K562 (cell line): ENCODE measurements at regions not wholly inside any gene's neighbourhood (a gene's known extent, or its start where the extent isn't known, plus 50 kb on each side); places are given as distances from the start of the nearest gene placed in this dataset.

Experiments used
- BMI1 ChIP-seq: fragments of 150-350 bp; IDR thresholded peaks from 2 replicates; pipeline ENCODE4 v1.6.1; 2014; ENCODE audit warnings: low read length
- BRD9 ChIP-seq: fragments of 450-650 bp; IDR thresholded peaks from 2 replicates; pipeline ENCODE4 v1.6.1; 2018; ENCODE audit warnings: low read depth; ENCODE audit not compliant: partially characterized antibody
- BRF1 ChIP-seq: IDR thresholded peaks from 3 replicates; pipeline ENCODE4 v1.6.1; 2011; ENCODE audit warnings: borderline replicate concordance, mild to moderate bottlenecking; ENCODE audit not compliant: insufficient read length; ENCODE audit errors: extremely low read depth
- CBX3 ChIP-seq, 2 experiments: IDR thresholded peaks; 1 replicate in 1 of 2; 2 replicates in 1 of 2; pipeline ENCODE4 v1.6.1; 2012; ENCODE audit warnings: inconsistent platforms in 2 of 2, low read length in 2 of 2, borderline replicate concordance in 1 of 2, control low read depth in 1 of 2
- FOXA3 ChIP-seq, 2 experiments: fragments of 450-650 bp in 1 of 2; sonication (generic) in 1 of 2; formaldehyde crosslinking; IDR thresholded peaks in 1 of 2; conservative IDR thresholded peaks in 1 of 2; 2 replicates each; pipeline versions ENCODE4 v1.4.0 to v1.8.0; 2020 to 2022; ENCODE audit warnings: mild to moderate bottlenecking in 2 of 2, missing genetic modification reagents in 1 of 2
- HDAC2 ChIP-seq: fragments of 450-650 bp; IDR thresholded peaks from 2 replicates; pipeline ENCODE4 v1.6.1; 2016; ENCODE audit warnings: mild to moderate bottlenecking
- ILK ChIP-seq: fragments of 450-650 bp; IDR thresholded peaks from 2 replicates; pipeline ENCODE4 v1.6.1; 2016; ENCODE audit warnings: missing genetic modification characterization, low read depth, mild to moderate bottlenecking, missing compliant biosample characterization, moderate library complexity, borderline replicate concordance
- KDM1A ChIP-seq, 2 experiments: fragments of 450-650 bp; IDR thresholded peaks; 2 replicates each; pipeline ENCODE4 v1.6.1; 2016; ENCODE audit warnings: mild to moderate bottlenecking in 2 of 2
- KDM2B ChIP-seq: fragments of 250-450 bp; sonication (Bioruptor Pico); IDR thresholded peaks from 2 replicates; pipeline ENCODE4 v1.8.0; 2021; ENCODE audit warnings: mild to moderate bottlenecking, moderate library complexity
- MAFG ChIP-seq: fragments of 450-650 bp; conservative IDR thresholded peaks from 2 replicates; pipeline ENCODE4 v1.6.1; 2016; ENCODE audit warnings: missing genetic modification characterization, missing compliant biosample characterization
- MAZ ChIP-seq, 2 experiments: fragments of 450-650 bp in 1 of 2; sonication (generic) in 1 of 2; formaldehyde crosslinking; IDR thresholded peaks in 1 of 2; conservative IDR thresholded peaks in 1 of 2; 2 replicates each; pipeline versions ENCODE4 v1.4.0 to v1.5.0; 2020; ENCODE audit warnings: mild to moderate bottlenecking in 1 of 2, missing genetic modification reagents in 1 of 2
- POLR2A ChIP-seq: fragments of 450-650 bp; conservative IDR thresholded peaks from 2 replicates; pipeline ENCODE4 v1.6.1; 2016
- POLR3G ChIP-seq: IDR thresholded peaks from 2 replicates; pipeline ENCODE4 v1.6.1; 2011; ENCODE audit not compliant: insufficient read length, insufficient replicate concordance; ENCODE audit errors: extremely low read depth
- RBM39 ChIP-seq: fragments of 200-400 bp; formaldehyde crosslinking; optimal IDR thresholded peaks from 2 replicates; pipeline ENCODE3; 2018; ENCODE audit warnings: low read depth, low read length
- RUNX1 ChIP-seq: sonication (generic); IDR thresholded peaks from 2 replicates; pipeline ENCODE4 v1.6.1; 2016; ENCODE audit warnings: antibody characterized with exemption, low read depth
- SIN3B ChIP-seq: fragments of 450-650 bp; IDR thresholded peaks from 2 replicates; pipeline ENCODE4 v1.6.1; 2017; ENCODE audit warnings: low read depth, mild to moderate bottlenecking, moderate library complexity
- SMAD2 ChIP-seq: fragments of 150-350 bp; IDR thresholded peaks from 2 replicates; pipeline ENCODE4 v1.6.1; 2014; ENCODE audit warnings: low read depth, mild to moderate bottlenecking, low read length
- SRSF9 ChIP-seq: fragments of 200-400 bp; formaldehyde crosslinking; IDR thresholded peaks from 2 replicates; pipeline ENCODE4 v1.6.1; 2017; ENCODE audit warnings: low read depth, low read length, borderline replicate concordance
- TARDBP ChIP-seq: fragments of 450-650 bp; IDR thresholded peaks from 2 replicates; pipeline ENCODE4 v1.6.1; 2016
- TRIM24 ChIP-seq, 2 experiments: fragments of 450-650 bp; IDR thresholded peaks; 2 replicates each; pipeline ENCODE4 v1.6.1; 2016
- ZNF239 ChIP-seq: fragments of 250-450 bp; sonication (Bioruptor Pico); IDR thresholded peaks from 2 replicates; pipeline ENCODE4 v1.4.0; 2020; ENCODE audit warnings: mild to moderate bottlenecking
- ZNF263 ChIP-seq: sonication (generic); formaldehyde crosslinking; IDR thresholded peaks from 2 replicates; pipeline ENCODE4 v1.8.0; 2022; ENCODE audit warnings: mild to moderate bottlenecking, missing genetic modification reagents, borderline replicate concordance
- ZNF778 ChIP-seq: fragments of 450-650 bp; formaldehyde crosslinking; IDR thresholded peaks from 2 replicates; pipeline ENCODE4 v1.4.0; 2020; ENCODE audit warnings: mild to moderate bottlenecking, moderate library complexity
- TF ChIP-seq, protein P1 (sequence below), 2 experiments: IDR thresholded peaks in 1 of 2; conservative IDR thresholded peaks in 1 of 2; 2 replicates each; pipeline ENCODE4 v1.6.1; 2016; ENCODE audit warnings: low read depth in 2 of 2, mild to moderate bottlenecking in 1 of 2, missing compliant biosample characterization in 1 of 2, missing genetic modification characterization in 1 of 2, moderate library complexity in 1 of 2
- TF ChIP-seq, protein P2 (sequence below): fragments of 250-450 bp; sonication (Bioruptor Pico); IDR thresholded peaks from 2 replicates; pipeline ENCODE4 v1.8.0; 2022; ENCODE audit warnings: inconsistent platforms

DNA sequence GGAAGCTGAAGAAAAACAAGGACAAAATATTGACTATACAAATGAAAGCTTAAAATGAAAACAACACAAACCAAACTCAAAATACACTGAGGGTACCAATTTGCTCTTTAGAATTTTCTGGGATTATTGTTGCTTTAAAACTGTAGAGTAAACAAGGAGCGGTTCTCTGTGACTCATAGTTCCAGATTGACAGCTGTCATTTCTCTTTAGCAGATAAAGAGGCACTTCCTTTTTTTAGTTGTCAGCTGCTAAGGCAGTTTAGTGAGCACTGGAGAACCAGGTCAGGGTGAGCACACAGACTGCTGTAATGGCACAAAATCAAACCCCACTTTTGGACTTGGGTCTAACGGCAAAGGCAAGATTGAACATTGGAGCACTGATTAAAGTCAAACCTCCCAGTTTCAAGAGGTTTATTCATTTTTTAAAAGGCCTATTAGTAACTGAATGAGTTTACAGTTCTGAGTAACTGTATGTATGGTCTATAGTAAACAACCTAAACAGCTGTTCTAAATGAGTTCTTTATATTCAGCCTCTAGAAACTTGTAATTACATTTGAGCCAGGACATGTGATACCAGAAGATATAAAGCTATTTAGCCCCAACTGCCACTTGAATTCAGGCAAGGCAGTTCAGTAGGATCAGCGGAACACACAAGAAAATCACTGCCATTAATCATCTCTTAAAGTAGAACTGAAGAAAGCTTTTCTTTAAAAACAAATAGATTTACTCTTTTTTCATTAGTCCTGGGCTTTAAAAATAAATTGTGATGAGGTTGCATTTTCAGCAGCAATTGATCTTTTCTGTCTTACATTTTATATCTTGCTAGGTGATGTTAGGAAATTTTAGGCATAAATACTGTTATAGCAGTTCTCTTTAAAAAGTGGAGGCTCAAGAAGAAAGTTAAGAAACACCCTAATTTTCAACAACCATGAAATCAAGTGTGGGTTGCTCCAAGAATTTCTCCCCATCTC lies 71.7 kb upstream of the PRICKLE1 start (continued):
- TF ChIP-seq, protein P1, sequence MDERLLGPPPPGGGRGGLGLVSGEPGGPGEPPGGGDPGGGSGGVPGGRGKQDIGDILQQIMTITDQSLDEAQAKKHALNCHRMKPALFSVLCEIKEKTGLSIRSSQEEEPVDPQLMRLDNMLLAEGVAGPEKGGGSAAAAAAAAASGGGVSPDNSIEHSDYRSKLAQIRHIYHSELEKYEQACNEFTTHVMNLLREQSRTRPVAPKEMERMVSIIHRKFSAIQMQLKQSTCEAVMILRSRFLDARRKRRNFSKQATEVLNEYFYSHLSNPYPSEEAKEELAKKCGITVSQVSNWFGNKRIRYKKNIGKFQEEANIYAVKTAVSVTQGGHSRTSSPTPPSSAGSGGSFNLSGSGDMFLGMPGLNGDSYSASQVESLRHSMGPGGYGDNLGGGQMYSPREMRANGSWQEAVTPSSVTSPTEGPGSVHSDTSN (CRISPR knock-in tag; IDR thresholded peaks at IDR 0.05; ENCODE audit: low read depth), result 0 out of 2 replicates have a peak, but pooled peaks have one; percentile 6
- TF ChIP-seq, protein P1 (tag; conservative IDR thresholded peaks at IDR 0.05; ENCODE audit: low read depth), result peak; percentile 71; the same call in 1 of the 2 replicates
- no peak for TF ChIP-seq SRSF9
- TF ChIP-seq ZNF778 (CRISPR knock-in tag), result no peak
- TF ChIP-seq POLR3G, result no peak
- TF ChIP-seq MAZ (CRISPR knock-in tag; conservative IDR thresholded peaks at IDR 0.05 in 1 of 2, IDR thresholded peaks at IDR 0.05 in 1 of 2), result no peak
- no peak for TF ChIP-seq BRD9
- no peak for TF ChIP-seq SMAD2
- no peak for TF ChIP-seq POLR2A
- no peak for TF ChIP-seq ZNF239 (CRISPR knock-in tag)
- no peak for TF ChIP-seq BRF1
- TF ChIP-seq KDM1A (IDR thresholded peaks at IDR 0.05), result no peak
- TF ChIP-seq MAFG (tag), result peak; percentile 55
- peak; percentile 38 to 86; a peak in 2 of 4 replicates for TF ChIP-seq FOXA3 (CRISPR knock-in tag; conservative IDR thresholded peaks at IDR 0.05 in 1 of 2, IDR thresholded peaks at IDR 0.05 in 1 of 2)
- TF ChIP-seq BMI1, result no peak
- TF ChIP-seq ZNF263 (CRISPR knock-in tag), result no peak
- no peak for TF ChIP-seq CBX3 (IDR thresholded peaks at IDR 0.05; ENCODE audit: borderline replicate concordance in 1 of 2, low read length in 2 of 2)
- TF ChIP-seq RBM39, result no peak
- TF ChIP-seq HDAC2, result no peak
- TF ChIP-seq TARDBP, result no peak
- no peak for TF ChIP-seq RUNX1
- no peak for TF ChIP-seq KDM2B
- no peak for TF ChIP-seq SIN3B
- no peak for TF ChIP-seq TRIM24 (IDR thresholded peaks at IDR 0.05)
- TF ChIP-seq ILK (tag), result no peak
- TF ChIP-seq, protein P2, sequence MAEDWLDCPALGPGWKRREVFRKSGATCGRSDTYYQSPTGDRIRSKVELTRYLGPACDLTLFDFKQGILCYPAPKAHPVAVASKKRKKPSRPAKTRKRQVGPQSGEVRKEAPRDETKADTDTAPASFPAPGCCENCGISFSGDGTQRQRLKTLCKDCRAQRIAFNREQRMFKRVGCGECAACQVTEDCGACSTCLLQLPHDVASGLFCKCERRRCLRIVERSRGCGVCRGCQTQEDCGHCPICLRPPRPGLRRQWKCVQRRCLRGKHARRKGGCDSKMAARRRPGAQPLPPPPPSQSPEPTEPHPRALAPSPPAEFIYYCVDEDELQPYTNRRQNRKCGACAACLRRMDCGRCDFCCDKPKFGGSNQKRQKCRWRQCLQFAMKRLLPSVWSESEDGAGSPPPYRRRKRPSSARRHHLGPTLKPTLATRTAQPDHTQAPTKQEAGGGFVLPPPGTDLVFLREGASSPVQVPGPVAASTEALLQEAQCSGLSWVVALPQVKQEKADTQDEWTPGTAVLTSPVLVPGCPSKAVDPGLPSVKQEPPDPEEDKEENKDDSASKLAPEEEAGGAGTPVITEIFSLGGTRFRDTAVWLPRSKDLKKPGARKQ (CRISPR knock-in tag), result no peak
